ENCODE measurements at regions not wholly inside any gene's neighbourhood (a gene's known extent, or its start where the extent isn't known, plus 50 kb on each side); places are given as distances from the start of the nearest gene placed in this dataset.
"Not testable (repeated sequence)": the region's sequence is repeated elsewhere in the genome, so short reads cannot be mapped to it uniquely, and the experiment has no call there.

GRCh38 chr5:14998491-14998890 lies 126.9 kb upstream of the ANKH start:
- intact Hi-C loops (cut with DNase I; ENCODE audit: low total_unique reads) = no loop called here
- no peak overlapping the region for H3K27ac ChIP-seq
- H3K9me3 ChIP-seq = peaks cover 0 to 9% (median 0%) of the 10 kb centered on the region in 8 donors
- H3K4me1 ChIP-seq = peaks cover 5 to 43% (median 15%) of the 10 kb centered on the region in 6 donors
- 60 to 73% (median 65%) methylated on average over 3 of the region's 3 CpGs for WGBS, 5 donors
- peaks cover 0 to 6% (median 0%) of the 10 kb centered on the region in 7 donors for H3K27me3 ChIP-seq (replicated peaks in 1 of 7)
- no peak for TF ChIP-seq POLR2A (IDR thresholded peaks at IDR 0.05)
- no peak for TF ChIP-seq POLR2AphosphoS5 (IDR thresholded peaks at IDR 0.05)
- no peak for TF ChIP-seq CTCF (IDR thresholded peaks at IDR 0.05 in 8 of 11, conservative IDR thresholded peaks at IDR 0.05 in 3 of 11)
- DNase-seq = no peak
- H3K36me3 ChIP-seq = no peaks in the 10 kb centered on the region
- no peak overlapping the region for H3K4me3 ChIP-seq

- Histone ChIP-seq H3K9me3 (peaks cover 0 to 9% (median 0%) of the 10 kb centered on the region in 8 donors), H3K27me3 (replicated peaks in 1 of 7) (no peaks in the 10 kb centered on the region), H3K4me3 (no peak overlapping the region), H3K4me1 (peaks cover 5 to 47% (median 17%) of the 10 kb centered on the region in 6 donors), H3K36me3 (no peaks in the 10 kb centered on the region), H3K27ac (no peak overlapping the region)
- no peak for DNase-seq
- intact Hi-C loops (cut with DNase I; ENCODE audit: low total_unique reads) = no loop called here
- TF ChIP-seq POLR2AphosphoS5 (IDR thresholded peaks at IDR 0.05) (no peak), POLR2A (IDR thresholded peaks at IDR 0.05) (no peak), CTCF (IDR thresholded peaks at IDR 0.05 in 8 of 11, conservative IDR thresholded peaks at IDR 0.05 in 3 of 11) (no peak)
- 50 to 64% (median 61%) methylated on average over 3 of the region's 3 CpGs for WGBS, 5 donors
Measured at GRCh38 chr5:14996997-14997396, 125.4 kb upstream of the ANKH start.

GRCh38 chr5:14995229-14995628 lies 123.7 kb upstream of the ANKH start:
- no peak overlapping the region for H3K4me3 ChIP-seq
- no peaks in the 10 kb centered on the region for H3K36me3 ChIP-seq
- no peak for DNase-seq
- H3K4me1 ChIP-seq = peaks cover 5 to 47% (median 17%) of the 10 kb centered on the region in 6 donors
- no peak overlapping the region for H3K27ac ChIP-seq
- TF ChIP-seq POLR2A (IDR thresholded peaks at IDR 0.05) (no peak), POLR2AphosphoS5 (IDR thresholded peaks at IDR 0.05) (no peak), CTCF (IDR thresholded peaks at IDR 0.05 in 8 of 11, conservative IDR thresholded peaks at IDR 0.05 in 3 of 11) (no peak)
- WGBS, 5 donors = 67 to 96% (median 88%) methylated on average over 4 of the region's 4 CpGs
- H3K9me3 ChIP-seq = peaks cover 0 to 9% (median 0%) of the 10 kb centered on the region in 8 donors
- intact Hi-C loops (cut with DNase I; ENCODE audit: low total_unique reads) = no loop called here
- H3K27me3 ChIP-seq (replicated peaks in 1 of 7) = no peaks in the 10 kb centered on the region

- H3K27me3 ChIP-seq (replicated peaks in 1 of 7); H3K9me3 ChIP-seq; intact Hi-C loops (cut with DNase I; ENCODE audit: low total_unique reads); H3K36me3 ChIP-seq: not testable (repeated sequence)
- H3K4me1 ChIP-seq = peaks cover 5 to 35% (median 13%) of the 10 kb centered on the region in 6 donors
- H3K27ac ChIP-seq = peak overlapping the region in 6 of 8 donors; percentile 60 to 84 (median 80)
- peak; percentile 83 for DNase-seq
- peak overlapping the region in 7 of 8 donors; percentile 5 to 71 (median 37) for H3K4me3 ChIP-seq
- 75 to 92% (median 87%) methylated on average over 11 to 40 of the region's 40 CpGs for WGBS, 5 donors
Measured at GRCh38 chr5:14993459-14994133, 122.0 kb upstream of the ANKH start.

Data from spleen (tissue), 11 donors.